ENCODE measurements at regions not wholly inside any gene's neighbourhood (a gene's known extent, or its start where the extent isn't known, plus 50 kb on each side); places are given as distances from the start of the nearest gene placed in this dataset.

DNA sequence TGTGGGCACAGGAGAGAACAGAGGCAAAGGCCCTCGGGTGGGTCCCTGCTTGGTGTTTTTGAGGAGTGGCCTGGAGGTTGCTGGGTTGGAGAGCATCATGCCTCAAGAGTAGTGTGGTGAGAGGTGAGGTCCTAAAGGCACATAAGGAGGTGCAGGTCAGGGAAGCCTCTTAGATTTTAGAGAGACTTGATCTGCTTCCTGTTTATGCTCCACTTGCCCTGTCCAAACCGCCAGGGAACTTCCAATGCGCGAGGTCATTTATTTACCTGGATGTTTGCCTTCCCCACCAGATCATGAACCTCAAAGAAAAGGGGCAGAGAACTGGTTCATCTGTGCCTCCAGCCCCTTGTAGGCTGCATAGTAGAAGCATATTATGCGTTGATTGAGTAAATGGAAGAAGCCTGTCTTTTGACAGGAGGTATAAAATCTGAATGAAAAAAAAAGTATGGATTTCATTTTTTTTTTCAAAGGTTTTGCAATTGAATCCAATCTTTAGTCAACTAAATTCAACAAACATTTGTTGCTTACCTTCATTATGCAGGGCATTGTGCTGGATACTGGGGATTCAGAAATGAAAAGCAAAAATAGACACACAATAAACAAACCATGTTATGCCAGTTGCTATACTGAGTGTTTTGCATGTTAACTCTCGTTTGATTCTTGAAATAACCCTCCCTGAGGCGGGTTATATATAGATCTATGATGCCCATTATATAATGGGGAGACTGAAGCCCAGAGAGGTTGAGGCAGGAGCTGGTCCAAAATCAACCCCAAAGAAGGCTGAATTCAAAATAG lies 485.2 kb downstream of the VRK1 start:
- no peak for DNase-seq (ENCODE audit: low spot score in 2 of 2)
- no peak for FAIRE-seq

DNA sequence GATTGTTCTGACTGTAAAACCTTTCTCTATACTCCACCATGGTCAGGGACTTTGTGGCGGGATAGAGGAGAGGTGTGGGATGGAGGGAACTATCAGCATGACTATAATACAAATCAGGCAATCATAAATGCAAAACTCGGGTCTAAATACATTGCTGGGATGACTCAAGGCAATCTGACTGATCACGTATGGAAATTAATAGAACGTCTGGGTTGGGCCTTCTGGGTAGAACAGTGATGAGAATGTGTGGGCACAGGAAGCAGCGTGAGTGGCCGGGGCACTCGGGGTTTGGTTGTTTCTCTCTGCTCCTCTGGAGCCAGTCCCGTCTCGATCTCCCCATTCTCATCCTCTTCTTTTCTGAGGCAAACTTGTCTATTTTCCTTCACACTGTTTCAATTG lies 485.8 kb downstream of the VRK1 start:
- DNase-seq (ENCODE audit: low spot score in 2 of 2) (no peak), FAIRE-seq (no peak)

DNA sequence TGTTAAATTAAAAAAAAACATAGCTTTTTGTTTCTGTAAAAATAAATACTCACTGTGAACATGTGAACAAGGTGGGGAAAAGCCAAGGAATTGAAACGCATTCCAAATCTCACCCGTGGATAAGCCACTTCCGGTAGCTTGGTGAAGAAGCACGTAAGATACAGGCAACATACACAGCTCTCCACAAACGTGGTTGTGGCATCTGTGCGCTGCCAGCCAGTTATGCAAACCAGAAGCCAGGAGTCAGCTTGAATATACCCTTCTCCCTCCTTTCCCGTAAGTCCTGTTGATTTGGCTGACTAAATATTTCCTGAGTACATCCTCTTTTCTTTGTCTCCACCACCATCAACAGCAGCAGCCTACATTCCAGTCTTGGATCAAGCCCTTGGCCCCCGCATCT lies 486.2 kb downstream of the VRK1 start:
- FAIRE-seq (no peak), DNase-seq (ENCODE audit: low spot score in 2 of 2) (no peak)

GRCh38 chr14:97283841-97284240 lies 486.7 kb downstream of the VRK1 start:
- FAIRE-seq (no peak), DNase-seq (ENCODE audit: low spot score in 2 of 2) (no peak)

GRCh38 chr14:97287956-97288355 lies 490.8 kb downstream of the VRK1 start:
- FAIRE-seq: no peak
- no peak for DNase-seq (ENCODE audit: low spot score in 2 of 2)

GRCh38 chr14:97290065-97290464 lies 492.9 kb downstream of the VRK1 start:
- DNase-seq (ENCODE audit: low spot score in 2 of 2): no peak
- no peak for FAIRE-seq

DNA sequence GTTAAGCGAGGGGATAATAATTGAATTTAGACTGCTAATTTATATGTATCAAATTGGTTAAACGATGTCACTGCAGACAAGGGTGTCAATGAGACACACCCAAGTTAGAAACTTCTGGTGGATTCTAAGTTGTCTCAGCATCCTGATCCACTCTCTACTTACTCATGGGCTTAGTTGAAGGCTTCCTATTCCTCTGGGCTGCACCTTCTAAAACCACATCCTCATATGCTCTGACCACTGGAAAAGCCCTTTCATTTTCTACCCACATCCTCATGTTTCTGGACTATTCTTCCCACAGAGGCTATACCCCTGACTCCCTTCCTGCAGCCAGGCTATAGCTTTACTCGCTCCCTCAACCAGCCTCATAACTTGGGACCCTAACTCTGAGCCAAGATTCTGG lies 493.8 kb downstream of the VRK1 start:
- no peak for DNase-seq (ENCODE audit: low spot score in 2 of 2)

GRCh38 chr14:97293659-97294058 lies 496.5 kb downstream of the VRK1 start:
- FAIRE-seq (no peak), DNase-seq (ENCODE audit: low spot score in 2 of 2) (no peak)

More for the DNA sequence above, 493.8 kb downstream of the VRK1 start:
- FAIRE-seq: no peak

- no peak for FAIRE-seq
- no peak for DNase-seq (ENCODE audit: low spot score in 2 of 2)
Observed at GRCh38 chr14:97295108-97295710, 498.0 kb downstream of the VRK1 start.

GRCh38 chr14:97296176-97296575 lies 499.0 kb downstream of the VRK1 start:
- FAIRE-seq: no peak

GRCh38 chr14:97297100-97297499 lies 499.9 kb downstream of the VRK1 start:
- FAIRE-seq: no peak

More at GRCh38 chr14:97296176-97296575, 499.0 kb downstream of the VRK1 start:
- DNase-seq (ENCODE audit: low spot score in 2 of 2): no peak

GRCh38 chr14:97298331-97298730 lies 501.1 kb downstream of the VRK1 start:
- no peak for FAIRE-seq
- no peak for DNase-seq (ENCODE audit: low spot score in 2 of 2)

More at GRCh38 chr14:97297100-97297499, 499.9 kb downstream of the VRK1 start:
- no peak for DNase-seq (ENCODE audit: low spot score in 2 of 2)

DNA sequence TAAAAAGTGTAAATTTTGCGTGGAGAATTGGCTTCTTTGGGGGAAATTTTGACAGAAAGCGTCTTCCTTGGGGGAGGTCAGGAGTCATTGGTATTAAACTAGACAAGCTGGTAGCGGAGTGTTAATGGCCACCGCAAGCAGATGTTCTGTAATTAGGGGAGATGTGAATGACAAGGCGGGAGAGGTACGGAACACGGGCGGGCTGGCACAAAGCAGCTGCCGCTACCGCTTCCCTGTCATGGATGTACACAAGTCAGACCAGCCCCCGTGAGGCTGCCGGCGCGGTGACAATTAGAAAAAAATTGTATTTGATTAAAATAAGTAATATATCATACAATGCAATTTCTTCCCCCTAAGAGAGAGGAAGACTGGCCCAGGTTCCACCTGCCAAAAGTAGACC lies 501.6 kb downstream of the VRK1 start:
- FAIRE-seq: no peak
- DNase-seq (ENCODE audit: low spot score in 2 of 2): no peak

GRCh38 chr14:97299661-97300060 lies 502.5 kb downstream of the VRK1 start:
- DNase-seq (ENCODE audit: low spot score in 2 of 2): no peak
- FAIRE-seq: no peak

- no peak for DNase-seq (ENCODE audit: low spot score in 2 of 2)
- FAIRE-seq: no peak
Observed at GRCh38 chr14:97301931-97302559, 504.9 kb downstream of the VRK1 start.

DNA sequence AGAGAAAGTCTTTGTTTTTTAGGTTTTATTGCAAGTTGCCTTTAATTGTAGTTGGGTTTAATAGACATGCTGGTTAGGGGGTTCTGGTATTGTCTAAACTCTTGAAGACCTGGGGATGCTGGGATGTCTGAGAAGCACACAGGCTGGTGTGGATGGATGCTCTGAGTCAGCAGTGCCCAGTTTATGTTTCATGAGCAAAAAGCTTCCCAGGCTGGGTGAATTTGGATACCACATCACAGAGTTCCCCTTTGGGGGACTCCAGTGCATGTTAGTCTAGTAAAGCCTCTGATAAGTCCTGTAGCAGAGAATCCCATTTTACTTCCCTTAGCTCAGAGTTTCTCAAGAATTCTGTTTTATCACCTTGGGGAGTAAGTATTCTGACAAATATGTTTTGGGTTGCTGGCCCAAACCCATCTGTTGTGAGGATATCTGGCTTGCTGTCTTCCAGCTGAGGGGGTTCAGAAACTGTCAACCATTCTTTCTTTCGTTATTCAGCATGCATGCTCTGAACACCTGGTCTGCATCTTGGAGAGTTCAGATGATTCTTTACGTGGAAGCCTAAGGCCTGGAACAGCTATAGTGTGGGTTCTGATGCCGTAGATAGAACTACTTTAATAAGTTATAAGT lies 509.1 kb downstream of the VRK1 start:
- DNase-seq (ENCODE audit: low spot score in 2 of 2): no peak
- FAIRE-seq: no peak

DNA sequence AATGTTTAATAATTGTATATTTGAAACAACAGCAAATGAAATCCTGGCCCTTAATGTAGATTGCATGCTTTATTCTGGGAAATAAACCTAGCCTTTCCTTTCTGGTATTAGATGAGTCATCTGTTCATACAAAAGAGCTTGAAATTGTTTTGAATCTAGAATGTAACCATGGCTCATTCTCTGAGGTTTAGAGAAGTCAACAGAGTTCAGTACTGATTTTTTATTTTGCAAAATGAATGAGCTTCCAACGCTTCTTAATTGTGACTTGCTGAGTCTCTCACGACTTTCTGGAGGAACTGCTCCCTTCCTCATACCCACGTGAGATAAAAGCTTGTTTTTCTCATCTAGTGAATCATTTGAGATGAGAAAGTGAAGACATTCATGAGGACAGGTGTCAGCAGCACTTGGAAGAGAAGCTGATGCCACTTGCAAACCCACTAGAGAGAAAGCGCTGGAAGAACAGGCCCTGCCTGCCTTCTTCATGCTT lies 509.6 kb downstream of the VRK1 start:
- no peak for FAIRE-seq

GRCh38 chr14:97311411-97311810 lies 514.2 kb downstream of the VRK1 start:
- FAIRE-seq (no peak), DNase-seq (ENCODE audit: low spot score in 2 of 2) (no peak)

More for the DNA sequence above, 509.6 kb downstream of the VRK1 start:
- no peak for DNase-seq (ENCODE audit: low spot score in 2 of 2)

DNA sequence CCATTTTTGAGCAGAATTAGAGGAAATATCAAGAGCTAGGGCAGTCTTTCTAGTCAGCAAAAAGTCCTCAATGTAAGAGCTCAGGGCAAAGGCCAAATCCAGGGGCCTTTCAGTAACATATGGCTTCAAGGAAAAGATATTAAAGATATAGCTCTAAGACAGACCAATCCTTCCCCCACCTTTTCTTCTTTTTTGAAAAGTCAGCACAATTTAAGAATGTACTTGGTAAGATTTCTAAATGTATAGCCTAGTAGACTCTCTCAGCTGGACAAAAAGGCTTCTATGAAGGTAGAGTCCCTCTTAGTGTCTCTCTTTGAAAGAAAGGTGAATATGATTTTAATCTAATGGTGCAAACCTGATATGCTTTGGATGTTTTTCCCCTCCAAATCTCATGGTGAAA lies 515.7 kb downstream of the VRK1 start:
- no peak for FAIRE-seq

DNA sequence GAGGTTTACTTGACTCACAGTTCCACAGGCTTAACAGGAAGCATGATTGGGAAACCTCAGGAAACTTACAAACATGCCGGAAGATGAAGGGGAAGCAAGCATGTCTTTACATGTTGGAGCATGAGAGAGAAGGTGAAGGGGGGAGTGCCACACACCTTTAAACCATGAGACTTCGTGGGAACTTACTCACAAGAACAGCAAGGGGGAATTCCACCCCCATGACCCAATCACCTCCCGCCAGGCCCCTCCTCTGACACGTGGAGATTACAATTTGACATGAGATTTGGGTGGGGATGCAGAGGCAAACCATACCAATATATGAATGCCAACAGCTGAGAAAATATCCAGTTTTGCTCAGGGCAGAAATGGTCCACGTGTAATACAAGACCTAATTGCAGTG lies 518.6 kb downstream of the VRK1 start:
- DNase-seq (ENCODE audit: low spot score in 2 of 2) (no peak), FAIRE-seq (no peak)

More for the DNA sequence above, 515.7 kb downstream of the VRK1 start:
- DNase-seq (ENCODE audit: low spot score in 2 of 2): no peak

DNA sequence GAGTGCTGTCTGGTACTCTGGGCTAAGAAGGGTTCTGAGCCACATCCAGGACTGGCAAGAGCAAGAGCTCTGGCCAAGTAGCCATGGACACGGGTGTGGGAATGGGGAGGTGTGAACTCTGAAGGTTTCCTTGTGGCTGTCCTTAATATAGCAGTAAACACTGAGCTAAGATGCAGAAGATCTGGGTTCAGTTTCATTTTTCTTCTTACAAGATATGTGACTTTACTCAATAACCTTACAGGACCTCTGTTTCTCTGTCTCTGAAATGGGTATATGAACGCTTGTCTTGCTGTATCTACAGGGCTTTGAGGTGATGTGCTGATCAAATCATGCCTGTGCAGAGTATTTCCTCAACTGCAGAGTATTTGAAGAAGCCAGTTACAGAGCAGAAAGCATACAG lies 521.2 kb downstream of the VRK1 start:
- no peak for FAIRE-seq
- DNase-seq (ENCODE audit: low spot score in 2 of 2): no peak
